IMR-90 (cell line): ENCODE measurements at regions not wholly inside any gene's neighbourhood (a gene's known extent, or its start where the extent isn't known, plus 50 kb on each side); places are given as distances from the start of the nearest gene placed in this dataset.

Source experiments
- ATAC-seq: fragments of 200-7000 bp; cut with Tn5 transposase; 2 replicates; pipeline ENCODE4 v1.9.1; 2020; ENCODE audit warnings: low read depth, mild to moderate bottlenecking, moderate library complexity
- BruUV-seq: library from RNA; stranded (reverse); fragments of 400-500 nt; replicated peaks from 2 replicates; lab custom pipeline; 2021; lab: Mats Ljungman, UMichigan
- CTCF ChIA-PET: fragments of 300-600 bp; formaldehyde crosslinking; extraction: SDS; loops from one replicate; lab custom pipeline; 2021; ENCODE audit warnings: antibody characterized with exemption; lab: Yijun Ruan, JAX
- POLR2A ChIA-PET: fragments of 300-600 bp; sonication (Branson Sonifier 250); formaldehyde crosslinking; loops from one replicate; lab custom pipeline; 2022; ENCODE audit warnings: antibody characterized with exemption; ENCODE audit not compliant: unreplicated experiment; lab: Charles Lee
- DNase-seq: peaks from one replicate; pipeline ENCODE4 v3.0.0; 2013
- H2AFZ ChIP-seq: replicated peaks from 2 replicates; pipeline ENCODE3; 2013; ENCODE audit warnings: low read length, mild to moderate bottlenecking; ENCODE audit not compliant: poor library complexity
- H2AK5ac ChIP-seq: 2 replicates; pipeline ENCODE4 v1.6.1; 2013; ENCODE audit warnings: low read depth, low read length, inconsistent platforms
- H2AK9ac ChIP-seq: replicated peaks from 2 replicates; pipeline ENCODE3; 2013; ENCODE audit warnings: mild to moderate bottlenecking, low read depth, low read length, moderate library complexity; ENCODE audit not compliant: poor library complexity
- H2BK120ac ChIP-seq: 2 replicates; pipeline ENCODE4 v1.6.1; 2013; ENCODE audit warnings: low read depth, low read length, inconsistent platforms
- H2BK15ac ChIP-seq: 3 replicates; pipeline ENCODE4 v1.6.1; 2013; ENCODE audit warnings: low read depth, low read length, inconsistent platforms
- H2BK20ac ChIP-seq: 2 replicates; pipeline ENCODE4 v1.6.1; 2013; ENCODE audit warnings: low read depth, mild to moderate bottlenecking, inconsistent platforms, low read length, moderate library complexity
- H2BK5ac ChIP-seq: 2 replicates; pipeline ENCODE4 v1.6.1; 2013; ENCODE audit warnings: mild to moderate bottlenecking, low read depth, low read length, inconsistent platforms; ENCODE audit not compliant: poor library complexity, severe bottlenecking
- H3K14ac ChIP-seq: replicated peaks from 2 replicates; pipeline ENCODE4 v1.6.1; 2013; ENCODE audit warnings: low read depth, low read length, inconsistent platforms
- H3K18ac ChIP-seq: 2 replicates; pipeline ENCODE4 v1.6.1; 2013; ENCODE audit warnings: low read depth, low read length, control low read depth
- H3K23ac ChIP-seq: 2 replicates; pipeline ENCODE4 v1.6.1; 2013; ENCODE audit warnings: low read depth, low read length, inconsistent platforms
- H3K27ac ChIP-seq: 2 replicates; pipeline ENCODE4 v1.5.1; 2013; ENCODE audit warnings: mild to moderate bottlenecking, control low read depth, low read length; ENCODE audit not compliant: insufficient read depth
- H3K27me3 ChIP-seq: 2 replicates; pipeline ENCODE4 v1.6.1; 2013; ENCODE audit warnings: low read length; ENCODE audit not compliant: control insufficient read depth, insufficient read depth
- H3K36me3 ChIP-seq: 2 replicates; pipeline ENCODE4 v1.6.1; 2013; ENCODE audit warnings: low read length, mixed read lengths; ENCODE audit not compliant: control insufficient read depth, insufficient read depth
- H3K4ac ChIP-seq: 2 replicates; pipeline ENCODE4 v1.6.1; 2013; ENCODE audit warnings: low read depth, low read length, inconsistent platforms
- H3K4me1 ChIP-seq: 2 replicates; pipeline ENCODE4 v1.6.1; 2013; ENCODE audit warnings: low read length, mixed read lengths; ENCODE audit not compliant: control insufficient read depth, insufficient read depth
- H3K4me2 ChIP-seq: 2 replicates; pipeline ENCODE4 v1.6.1; 2013; ENCODE audit warnings: low read depth, mild to moderate bottlenecking, control low read depth, low read length, moderate library complexity
- H3K4me3 ChIP-seq: 2 replicates; pipeline ENCODE4 v1.5.1; 2013; ENCODE audit warnings: low read depth, mild to moderate bottlenecking, control low read depth, low read length, moderate library complexity; ENCODE audit not compliant: insufficient read depth
- H3K56ac ChIP-seq: 2 replicates; pipeline ENCODE4 v1.6.1; 2013; ENCODE audit warnings: low read length, inconsistent platforms; ENCODE audit not compliant: insufficient read depth; ENCODE audit errors: extremely low read depth
- H3K79me1 ChIP-seq, 2 experiments: 2 replicates each; pipeline ENCODE4 v1.6.1; 2013; ENCODE audit warnings: low read length in 2 of 2, inconsistent platforms in 1 of 2, low read depth in 1 of 2
- H3K9ac ChIP-seq: 2 replicates; pipeline ENCODE4 v1.6.1; 2013; ENCODE audit warnings: low read depth, low read length, control low read depth
- H3K9me1 ChIP-seq: 2 replicates; pipeline ENCODE4 v1.6.1; 2013; ENCODE audit warnings: low read length, inconsistent platforms; ENCODE audit not compliant: insufficient read depth
- H3K9me3 ChIP-seq: 2 replicates; pipeline ENCODE4 v1.6.1; 2013; ENCODE audit warnings: low read length; ENCODE audit not compliant: control insufficient read depth, insufficient read depth
- H4K20me1 ChIP-seq: 2 replicates; pipeline ENCODE4 v1.6.1; 2013; ENCODE audit warnings: low read length, inconsistent platforms; ENCODE audit not compliant: insufficient read depth
- H4K5ac ChIP-seq: 2 replicates; pipeline ENCODE4 v1.6.1; 2013; ENCODE audit warnings: mild to moderate bottlenecking, low read depth, low read length, control low read depth
- H4K8ac ChIP-seq, 2 experiments: 2 replicates each; pipeline ENCODE4 v1.6.1; 2013; ENCODE audit warnings: low read depth in 2 of 2, low read length in 2 of 2, control low read depth in 1 of 2, inconsistent platforms in 1 of 2
- H4K91ac ChIP-seq: 2 replicates; pipeline ENCODE4 v1.6.1; 2013; ENCODE audit warnings: low read depth, low read length, inconsistent platforms; ENCODE audit not compliant: insufficient read depth
- BHLHE40 ChIP-seq: fragments of 150-350 bp; IDR thresholded peaks from 2 replicates; pipeline ENCODE4 v1.6.1; 2016; ENCODE audit warnings: mild to moderate bottlenecking, low read depth, low read length
- CEBPB ChIP-seq: IDR thresholded peaks from 2 replicates; pipeline ENCODE4 v1.6.1; 2012; ENCODE audit warnings: low read depth, low read length, improper control_type of control experiment
- CHD1 ChIP-seq: IDR thresholded peaks from 2 replicates; pipeline ENCODE4 v1.6.1; 2012; ENCODE audit warnings: low read depth, low read length, improper control_type of control experiment
- ELK1 ChIP-seq: fragments of 150-350 bp; IDR thresholded peaks from 2 replicates; pipeline ENCODE4 v1.6.1; 2016; ENCODE audit warnings: low read depth, mild to moderate bottlenecking, low read length, moderate library complexity, borderline replicate concordance
- FOS ChIP-seq: fragments of 150-350 bp; IDR thresholded peaks from 2 replicates; pipeline ENCODE4 v1.6.1; 2016; ENCODE audit warnings: low read depth, low read length
- MAZ ChIP-seq: IDR thresholded peaks from 2 replicates; pipeline ENCODE4 v1.6.1; 2012; ENCODE audit warnings: low read depth, mild to moderate bottlenecking, low read length, improper control_type of control experiment, moderate library complexity, borderline replicate concordance
- MXI1 ChIP-seq: IDR thresholded peaks from 2 replicates; pipeline ENCODE4 v1.6.1; 2012; ENCODE audit warnings: low read depth, mild to moderate bottlenecking, low read length, moderate library complexity, borderline replicate concordance
- NFE2L2 ChIP-seq: fragments of 150-350 bp; IDR thresholded peaks from 2 replicates; pipeline ENCODE4 v1.6.1; 2016; ENCODE audit warnings: low read depth, mild to moderate bottlenecking, low read length
- POLR2A ChIP-seq: IDR thresholded peaks from 2 replicates; pipeline ENCODE4 v1.6.1; 2012; ENCODE audit warnings: mild to moderate bottlenecking, low read depth, low read length
- RAD21 ChIP-seq: IDR thresholded peaks from 2 replicates; pipeline ENCODE4 v1.6.1; 2012; ENCODE audit warnings: low read length, improper control_type of control experiment
- RCOR1 ChIP-seq: IDR thresholded peaks from 2 replicates; pipeline ENCODE4 v1.6.1; 2012; ENCODE audit warnings: mild to moderate bottlenecking, low read length, improper control_type of control experiment; ENCODE audit not compliant: insufficient replicate concordance
- RFX5 ChIP-seq: IDR thresholded peaks from 2 replicates; pipeline ENCODE4 v1.8.0; 2012; ENCODE audit warnings: low read depth, mild to moderate bottlenecking, low read length, moderate library complexity
- SMC3 ChIP-seq: fragments of 150-350 bp; IDR thresholded peaks from 2 replicates; pipeline ENCODE4 v1.6.1; 2016; ENCODE audit warnings: low read depth, mild to moderate bottlenecking, antibody characterized with exemption, low read length, moderate library complexity
- WGBS, 2 experiments: methylation state at CpG; one replicate each; pipeline versions ENCODE4 v1.1.5 to v1.1.7; 2013; ENCODE audit warnings: missing lambda C conversion rate in 2 of 2; ENCODE audit not compliant: insufficient read length in 1 of 2; ENCODE audit errors: extremely low coverage in 2 of 2; 5-methylcytosine and 5-hydroxymethylcytosine counted together
- dilution Hi-C: fragments of 300-500 bp; cut with HindIII; formaldehyde crosslinking; loops from one replicate; pipeline ENCODE4 v1.14.3; 2018; ENCODE audit warnings: low sequenced_read_pairs; ENCODE audit not compliant: unreplicated experiment
- in situ Hi-C: fragments of 300-500 bp; cut with MboI; formaldehyde crosslinking; loops from 3 replicates; pipeline ENCODE4 v1.14.3; 2019; ENCODE audit warnings: low sequenced_read_pairs, inconsistent platforms, mixed read lengths
- intact Hi-C: fragments of 100-400 bp; cut with micrococcal nuclease; formaldehyde crosslinking; loops from 2 replicates; pipeline ENCODE4 v1.10.0; 2022
- TF ChIP-seq, protein P1 (sequence below): fragments of 150-350 bp; IDR thresholded peaks from 2 replicates; pipeline ENCODE4 v1.6.1; 2017; ENCODE audit warnings: mild to moderate bottlenecking, antibody characterized with exemption, low read length, low read depth

DNA sequence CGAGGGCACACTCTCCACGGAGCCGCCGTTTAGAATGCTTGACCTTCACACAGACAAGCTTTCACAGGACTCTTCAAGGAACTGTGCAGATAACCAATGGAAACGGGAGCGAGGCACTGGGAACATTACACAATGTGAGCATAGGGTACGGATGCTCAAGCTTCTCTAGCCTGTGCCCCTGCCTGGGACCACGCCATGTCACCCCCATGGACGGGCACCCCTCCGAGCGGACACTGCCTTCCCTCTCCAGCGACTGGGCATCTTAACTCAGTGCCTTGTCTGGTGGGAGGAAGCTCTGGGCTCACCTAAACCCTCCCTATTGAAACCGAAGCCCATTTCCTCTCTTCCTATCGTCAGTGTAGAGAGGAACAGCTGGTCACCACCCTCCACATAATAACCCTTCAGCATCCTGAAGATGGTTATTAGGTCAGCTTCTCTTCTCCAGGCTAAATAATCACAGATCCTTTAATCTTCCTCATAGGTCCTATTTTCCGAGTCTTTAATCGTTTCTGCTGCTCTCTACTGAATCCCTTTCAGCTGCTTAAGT is 626.7 kb downstream of the GALR1 start:
- POLR2A ChIA-PET = no interaction called here
- H3K79me1 ChIP-seq = no peaks in the 10 kb centered on the region
- H4K20me1 ChIP-seq = no peaks in the 10 kb centered on the region
- DNase-seq (no peak), ATAC-seq (no peak)
- no peak overlapping the region for H3K4ac ChIP-seq
- H3K14ac ChIP-seq = no peak overlapping the region
- in situ Hi-C loops = no loop called here
- 40% methylated on average over 1 of the region's 16 CpGs; no CpG with 5 or more reads in 1 of the 2 experiments for WGBS, 2 experiments
- no peak overlapping the region for H2BK5ac ChIP-seq
- no peak overlapping the region for H3K4me2 ChIP-seq
- H2BK15ac ChIP-seq = no peak overlapping the region
- H2AFZ ChIP-seq = no peak overlapping the region
- no TSS peak for BruUV-seq
- H3K9me1 ChIP-seq = no peaks in the 10 kb centered on the region
- H3K4me1 ChIP-seq = no peaks in the 10 kb centered on the region
- no peak overlapping the region for H3K9ac ChIP-seq
- H2AK9ac ChIP-seq = no peak overlapping the region
- H3K27ac ChIP-seq = no peak overlapping the region
- H4K5ac ChIP-seq = no peak overlapping the region
- H3K56ac ChIP-seq = no peak overlapping the region
- intact Hi-C loops = no loop called here
- no peak overlapping the region for H2BK120ac ChIP-seq
- H2AK5ac ChIP-seq = no peak overlapping the region
- no peak overlapping the region for H4K8ac ChIP-seq
- no peaks in the 10 kb centered on the region for H3K27me3 ChIP-seq
- dilution Hi-C loops = no loop called here
- H3K23ac ChIP-seq = no peak overlapping the region
- no peaks in the 10 kb centered on the region for H3K36me3 ChIP-seq
- H2BK20ac ChIP-seq = no peak overlapping the region
- peaks cover 41% of the 10 kb centered on the region for H3K9me3 ChIP-seq
- H4K91ac ChIP-seq = no peak overlapping the region
- CTCF ChIA-PET = no interaction called here
- TF ChIP-seq FOS (no peak), MXI1 (no peak), RFX5 (no peak), SMC3 (no peak), ELK1 (no peak), CEBPB (no peak), BHLHE40 (no peak), RAD21 (no peak), MAZ (no peak), RCOR1 (no peak), CHD1 (no peak), NFE2L2 (no peak), POLR2A (no peak)
- TF ChIP-seq, protein P1, sequence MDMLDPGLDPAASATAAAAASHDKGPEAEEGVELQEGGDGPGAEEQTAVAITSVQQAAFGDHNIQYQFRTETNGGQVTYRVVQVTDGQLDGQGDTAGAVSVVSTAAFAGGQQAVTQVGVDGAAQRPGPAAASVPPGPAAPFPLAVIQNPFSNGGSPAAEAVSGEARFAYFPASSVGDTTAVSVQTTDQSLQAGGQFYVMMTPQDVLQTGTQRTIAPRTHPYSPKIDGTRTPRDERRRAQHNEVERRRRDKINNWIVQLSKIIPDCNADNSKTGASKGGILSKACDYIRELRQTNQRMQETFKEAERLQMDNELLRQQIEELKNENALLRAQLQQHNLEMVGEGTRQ = no peak
- no peak overlapping the region for H3K18ac ChIP-seq
- no peak overlapping the region for H3K4me3 ChIP-seq
